Astrocyte (in vitro differentiated cells and primary cell): ENCODE measurements at regions not wholly inside any gene's neighbourhood (a gene's known extent, or its start where the extent isn't known, plus 50 kb on each side); places are given as distances from the start of the nearest gene placed in this dataset.

Source experiments
- EZH2 ChIP-seq: IDR thresholded peaks from 2 replicates; pipeline ENCODE4 v1.6.1; 2012; ENCODE audit warnings: mild to moderate bottlenecking, low read length, inconsistent platforms; ENCODE audit not compliant: insufficient read depth
- TF ChIP-seq, protein P1 (sequence below): IDR thresholded peaks from 2 replicates; pipeline ENCODE4 v1.5.1; 2011; ENCODE audit warnings: low read depth, mild to moderate bottlenecking, inconsistent platforms, low read length, moderate library complexity; ENCODE audit not compliant: insufficient read depth

DNA sequence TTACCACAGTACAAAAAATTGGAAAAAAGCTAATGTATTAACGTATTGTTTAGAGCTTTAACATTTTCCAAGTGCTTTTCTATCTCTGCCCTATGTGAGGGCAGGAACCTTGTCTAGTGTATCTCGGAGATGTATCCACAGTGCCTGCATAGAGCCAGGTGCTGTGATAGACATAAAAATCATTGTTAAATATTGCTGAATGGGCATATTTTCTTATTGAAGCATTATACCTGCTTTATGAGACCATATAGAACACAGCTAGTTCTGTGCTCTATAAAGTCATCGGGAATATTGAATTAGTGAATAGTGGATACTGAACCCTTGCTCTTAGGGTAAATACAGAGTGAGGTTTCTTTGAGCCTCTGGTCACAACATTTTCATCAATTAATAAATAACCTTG is 163.0 kb downstream of the RNF144B start:
- TF ChIP-seq EZH2: no peak
- TF ChIP-seq, protein P1, sequence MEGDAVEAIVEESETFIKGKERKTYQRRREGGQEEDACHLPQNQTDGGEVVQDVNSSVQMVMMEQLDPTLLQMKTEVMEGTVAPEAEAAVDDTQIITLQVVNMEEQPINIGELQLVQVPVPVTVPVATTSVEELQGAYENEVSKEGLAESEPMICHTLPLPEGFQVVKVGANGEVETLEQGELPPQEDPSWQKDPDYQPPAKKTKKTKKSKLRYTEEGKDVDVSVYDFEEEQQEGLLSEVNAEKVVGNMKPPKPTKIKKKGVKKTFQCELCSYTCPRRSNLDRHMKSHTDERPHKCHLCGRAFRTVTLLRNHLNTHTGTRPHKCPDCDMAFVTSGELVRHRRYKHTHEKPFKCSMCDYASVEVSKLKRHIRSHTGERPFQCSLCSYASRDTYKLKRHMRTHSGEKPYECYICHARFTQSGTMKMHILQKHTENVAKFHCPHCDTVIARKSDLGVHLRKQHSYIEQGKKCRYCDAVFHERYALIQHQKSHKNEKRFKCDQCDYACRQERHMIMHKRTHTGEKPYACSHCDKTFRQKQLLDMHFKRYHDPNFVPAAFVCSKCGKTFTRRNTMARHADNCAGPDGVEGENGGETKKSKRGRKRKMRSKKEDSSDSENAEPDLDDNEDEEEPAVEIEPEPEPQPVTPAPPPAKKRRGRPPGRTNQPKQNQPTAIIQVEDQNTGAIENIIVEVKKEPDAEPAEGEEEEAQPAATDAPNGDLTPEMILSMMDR: no peak
